ENCODE measurements at regions not wholly inside any gene's neighbourhood (a gene's known extent, or its start where the extent isn't known, plus 50 kb on each side); places are given as distances from the start of the nearest gene placed in this dataset.

DNA sequence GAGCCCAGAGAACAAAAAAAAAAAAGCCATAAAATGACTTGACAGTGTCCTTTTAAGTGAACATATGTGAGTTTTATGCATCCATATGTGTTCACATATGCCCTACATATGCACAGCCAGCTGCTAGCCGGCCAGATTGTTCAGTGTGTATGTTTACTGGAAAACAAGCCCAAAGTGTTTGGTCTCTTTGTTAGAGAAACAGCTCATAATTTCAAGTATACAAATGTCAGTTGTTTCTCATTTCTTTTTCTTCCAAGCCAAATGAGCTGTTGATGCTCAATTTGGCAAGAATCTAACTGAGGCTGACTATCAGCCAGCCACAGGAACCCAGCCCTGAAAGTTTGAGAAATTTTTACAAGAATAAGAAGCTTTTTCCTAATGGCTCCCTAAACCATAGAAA, 60.8 kb upstream of the TSPAN8 start:
- no peaks in the 10 kb centered on the region for H3K4me1 ChIP-seq (ENCODE audit: insufficient read depth, low read length)
- H3K4me3 ChIP-seq (ENCODE audit: insufficient read depth, low read depth, low read length): no peak overlapping the region
- H3K4me2 ChIP-seq (ENCODE audit: low read length): no peak overlapping the region
- H3K9me3 ChIP-seq (ENCODE audit: insufficient read depth, low read depth, low read length): no peaks in the 10 kb centered on the region
- no peaks in the 10 kb centered on the region for H4K20me1 ChIP-seq (ENCODE audit: insufficient read depth, low read length)
- Mint-ChIP-seq H3K4me1 (ENCODE audit: low read depth, unreplicated experiment) (peaks cover 11% of the 10 kb centered on the region), H3K27me3 (ENCODE audit: low read depth, unreplicated experiment) (no peaks in the 10 kb centered on the region), H3K27ac (ENCODE audit: unreplicated experiment) (no peak overlapping the region), H3K36me3 (ENCODE audit: low read depth, unreplicated experiment) (no peaks in the 10 kb centered on the region), H3K9me3 (ENCODE audit: unreplicated experiment) (no peaks in the 10 kb centered on the region), H3K4me3 (ENCODE audit: unreplicated experiment) (no peak overlapping the region)
- no peaks in the 10 kb centered on the region for H3K27me3 ChIP-seq (ENCODE audit: insufficient read depth, low read length)
- H3K79me2 ChIP-seq (ENCODE audit: insufficient read depth, low read length): no peaks in the 10 kb centered on the region
- no peak for DNase-seq (ENCODE audit: low read depth)
- no peak for TF ChIP-seq EZH2 (IDR thresholded peaks at IDR 0.05; ENCODE audit: insufficient read depth, low read length)
- no peak overlapping the region for H2AFZ ChIP-seq (ENCODE audit: low read depth, low read length)
- H3K36me3 ChIP-seq (ENCODE audit: insufficient read depth, low read length): no peaks in the 10 kb centered on the region
- FAIRE-seq: no peak
- no peak overlapping the region for H3K27ac ChIP-seq (ENCODE audit: low read depth, low read length)
- no peak overlapping the region for H3K9ac ChIP-seq (ENCODE audit: low read length)

DNA sequence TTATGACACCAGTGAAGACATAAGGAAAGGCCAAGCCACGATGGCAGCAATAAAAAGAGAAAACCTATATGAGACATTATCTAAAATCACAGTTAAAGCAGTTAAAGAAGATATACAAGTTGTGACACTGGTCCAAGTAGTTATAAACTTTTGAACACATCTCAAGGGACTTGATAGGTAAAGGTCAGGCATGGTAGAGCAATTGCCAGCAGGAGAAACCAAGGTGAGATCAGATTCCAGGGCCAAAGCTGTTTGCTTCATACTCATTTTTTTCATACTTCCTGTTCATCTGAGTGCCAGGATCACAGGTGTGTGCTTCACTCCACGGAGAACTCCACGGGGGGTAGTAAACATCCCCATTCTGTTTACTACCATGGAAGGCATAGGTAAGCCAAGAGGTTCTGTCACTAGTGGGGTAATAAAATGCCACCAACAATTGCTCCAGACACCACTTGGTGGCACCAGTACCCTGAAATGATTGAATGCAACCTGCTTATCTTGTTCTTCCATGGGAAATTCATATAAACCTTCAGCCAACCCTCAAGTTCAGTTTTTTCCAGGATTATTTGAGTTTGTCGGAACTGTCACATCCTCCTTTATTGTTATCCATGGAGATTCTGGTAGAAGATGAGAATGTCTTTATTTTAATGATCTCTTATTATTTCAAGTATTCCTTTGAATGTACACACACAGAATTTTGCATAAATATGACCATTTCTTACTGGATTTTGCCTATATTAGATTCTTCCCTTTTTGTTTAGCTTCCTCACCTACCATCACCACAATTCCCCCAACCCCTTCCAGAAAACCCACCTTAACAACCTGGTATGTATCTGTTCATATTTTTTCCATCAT, 59.2 kb upstream of the TSPAN8 start:
- no peak overlapping the region for H3K9ac ChIP-seq (ENCODE audit: low read length)
- no peaks in the 10 kb centered on the region for H4K20me1 ChIP-seq (ENCODE audit: insufficient read depth, low read length)
- no peak overlapping the region for H3K4me3 ChIP-seq (ENCODE audit: insufficient read depth, low read depth, low read length)
- no peak for TF ChIP-seq EZH2 (IDR thresholded peaks at IDR 0.05; ENCODE audit: insufficient read depth, low read length)
- TF ChIP-seq, protein P1, sequence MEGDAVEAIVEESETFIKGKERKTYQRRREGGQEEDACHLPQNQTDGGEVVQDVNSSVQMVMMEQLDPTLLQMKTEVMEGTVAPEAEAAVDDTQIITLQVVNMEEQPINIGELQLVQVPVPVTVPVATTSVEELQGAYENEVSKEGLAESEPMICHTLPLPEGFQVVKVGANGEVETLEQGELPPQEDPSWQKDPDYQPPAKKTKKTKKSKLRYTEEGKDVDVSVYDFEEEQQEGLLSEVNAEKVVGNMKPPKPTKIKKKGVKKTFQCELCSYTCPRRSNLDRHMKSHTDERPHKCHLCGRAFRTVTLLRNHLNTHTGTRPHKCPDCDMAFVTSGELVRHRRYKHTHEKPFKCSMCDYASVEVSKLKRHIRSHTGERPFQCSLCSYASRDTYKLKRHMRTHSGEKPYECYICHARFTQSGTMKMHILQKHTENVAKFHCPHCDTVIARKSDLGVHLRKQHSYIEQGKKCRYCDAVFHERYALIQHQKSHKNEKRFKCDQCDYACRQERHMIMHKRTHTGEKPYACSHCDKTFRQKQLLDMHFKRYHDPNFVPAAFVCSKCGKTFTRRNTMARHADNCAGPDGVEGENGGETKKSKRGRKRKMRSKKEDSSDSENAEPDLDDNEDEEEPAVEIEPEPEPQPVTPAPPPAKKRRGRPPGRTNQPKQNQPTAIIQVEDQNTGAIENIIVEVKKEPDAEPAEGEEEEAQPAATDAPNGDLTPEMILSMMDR (IDR thresholded peaks at IDR 0.05; ENCODE audit: insufficient read depth, low read depth, low read length): peak; percentile 47
- no peak overlapping the region for H2AFZ ChIP-seq (ENCODE audit: low read depth, low read length)
- Mint-ChIP-seq H3K4me3 (ENCODE audit: unreplicated experiment) (no peak overlapping the region), H3K27me3 (ENCODE audit: low read depth, unreplicated experiment) (no peaks in the 10 kb centered on the region), H3K27ac (ENCODE audit: unreplicated experiment) (peak overlapping the region; percentile 18), H3K4me1 (ENCODE audit: low read depth, unreplicated experiment) (peaks cover 14% of the 10 kb centered on the region), H3K9me3 (ENCODE audit: unreplicated experiment) (peaks cover 2% of the 10 kb centered on the region), H3K36me3 (ENCODE audit: low read depth, unreplicated experiment) (no peaks in the 10 kb centered on the region)
- peak; percentile 17 for DNase-seq (ENCODE audit: low read depth)
- H3K27ac ChIP-seq (ENCODE audit: low read depth, low read length): no peak overlapping the region
- no peak overlapping the region for H3K4me2 ChIP-seq (ENCODE audit: low read length)
- FAIRE-seq: no peak
- H3K9me3 ChIP-seq (ENCODE audit: insufficient read depth, low read depth, low read length): no peaks in the 10 kb centered on the region
- H3K4me1 ChIP-seq (ENCODE audit: insufficient read depth, low read length): no peaks in the 10 kb centered on the region
- H3K27me3 ChIP-seq (ENCODE audit: insufficient read depth, low read length): no peaks in the 10 kb centered on the region
- no peaks in the 10 kb centered on the region for H3K79me2 ChIP-seq (ENCODE audit: insufficient read depth, low read length)
- no peaks in the 10 kb centered on the region for H3K36me3 ChIP-seq (ENCODE audit: insufficient read depth, low read length)

DNA sequence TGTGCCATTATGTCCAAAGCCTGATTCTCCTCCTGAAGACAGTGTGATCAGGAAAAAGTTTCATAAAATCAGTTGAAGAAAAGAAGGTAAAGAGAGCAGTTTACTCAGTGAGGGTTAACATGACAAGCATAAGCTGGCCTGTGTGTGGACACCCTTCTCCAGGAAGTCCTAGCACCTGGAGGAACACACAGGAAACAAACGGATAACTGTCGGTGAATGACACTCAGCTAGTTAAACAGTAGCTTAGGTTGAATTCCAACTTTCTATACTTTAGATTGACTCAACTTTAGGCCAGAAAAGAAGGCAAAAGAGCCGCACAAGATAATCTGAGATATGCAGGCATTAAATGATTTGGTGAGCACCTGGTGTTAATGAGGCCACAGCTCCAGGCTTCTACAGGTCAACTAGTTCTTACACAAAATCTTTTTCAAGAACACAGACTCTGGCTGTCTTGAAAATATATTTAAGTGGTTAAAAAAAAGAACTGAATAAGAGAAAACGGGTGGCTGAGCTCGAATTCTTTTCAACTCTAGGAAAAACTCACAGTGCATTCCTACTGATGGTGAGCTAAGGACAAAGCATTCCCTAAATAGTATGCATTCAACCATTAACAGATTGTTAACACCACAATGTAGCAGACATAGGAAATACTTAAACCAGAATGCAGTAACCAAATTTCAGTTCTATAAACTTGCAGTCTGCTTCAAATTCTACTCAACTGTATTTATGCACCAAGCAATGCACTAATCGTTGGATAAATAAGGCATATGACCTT, 56.9 kb upstream of the TSPAN8 start:
- H3K36me3 ChIP-seq (ENCODE audit: insufficient read depth, low read length): no peaks in the 10 kb centered on the region
- H3K4me3 ChIP-seq (ENCODE audit: insufficient read depth, low read depth, low read length): no peak overlapping the region
- DNase-seq (ENCODE audit: low read depth) (peak; percentile 52), FAIRE-seq (no peak)
- Mint-ChIP-seq H3K9me3 (ENCODE audit: unreplicated experiment) (peaks cover 2% of the 10 kb centered on the region), H3K27me3 (ENCODE audit: low read depth, unreplicated experiment) (no peaks in the 10 kb centered on the region), H3K4me3 (ENCODE audit: unreplicated experiment) (no peak overlapping the region), H3K27ac (ENCODE audit: unreplicated experiment) (peak overlapping the region; percentile 49), H3K4me1 (ENCODE audit: low read depth, unreplicated experiment) (peaks cover 14% of the 10 kb centered on the region), H3K36me3 (ENCODE audit: low read depth, unreplicated experiment) (no peaks in the 10 kb centered on the region)
- H3K27ac ChIP-seq (ENCODE audit: low read depth, low read length): no peak overlapping the region
- no peak overlapping the region for H2AFZ ChIP-seq (ENCODE audit: low read depth, low read length)
- H3K4me2 ChIP-seq (ENCODE audit: low read length): no peak overlapping the region
- TF ChIP-seq, protein P1 (IDR thresholded peaks at IDR 0.05; ENCODE audit: insufficient read depth, low read depth, low read length): no peak
- TF ChIP-seq EZH2 (IDR thresholded peaks at IDR 0.05; ENCODE audit: insufficient read depth, low read length): no peak
- H3K79me2 ChIP-seq (ENCODE audit: insufficient read depth, low read length): no peaks in the 10 kb centered on the region
- no peaks in the 10 kb centered on the region for H4K20me1 ChIP-seq (ENCODE audit: insufficient read depth, low read length)
- H3K9me3 ChIP-seq (ENCODE audit: insufficient read depth, low read depth, low read length): no peaks in the 10 kb centered on the region
- H3K4me1 ChIP-seq (ENCODE audit: insufficient read depth, low read length): no peaks in the 10 kb centered on the region
- H3K27me3 ChIP-seq (ENCODE audit: insufficient read depth, low read length): no peaks in the 10 kb centered on the region
- no peak overlapping the region for H3K9ac ChIP-seq (ENCODE audit: low read length)

Measured in astrocyte (in vitro differentiated cells and primary cell).